Natural killer cell (primary cell): ENCODE measurements at regions not wholly inside any gene's neighbourhood (a gene's known extent, or its start where the extent isn't known, plus 50 kb on each side); places are given as distances from the start of the nearest gene placed in this dataset.

Experiments
- ATAC-seq, 3 donors: fragments of 150-1000 bp in 2 of 3; fragments of 200-7000 bp in 1 of 3; cut with Tn5 transposase; 1 replicate in 1 of 3; 2 replicates in 2 of 3; pipeline ENCODE4 v1.10.0; 2021; ENCODE audit warnings: mild to moderate bottlenecking in 2 of 3, moderate library complexity in 2 of 3
- DNase-seq, 2 donors: peaks; one replicate each; pipeline versions ENCODE4 v3.0.0 to v3.0.0-alpha.2; 2013 to 2021; ENCODE audit warnings: mixed read lengths in 1 of 2
- H3K27ac ChIP-seq: one replicate; pipeline ENCODE4 v1.5.1; 2013; ENCODE audit warnings: mild to moderate bottlenecking, low read length
- H3K27me3 ChIP-seq: one replicate; pipeline ENCODE4 v1.6.1; 2013; ENCODE audit warnings: low read length; ENCODE audit not compliant: control insufficient read depth, insufficient read depth
- H3K36me3 ChIP-seq: one replicate; pipeline ENCODE4 v1.6.1; 2013; ENCODE audit warnings: low read length; ENCODE audit not compliant: control insufficient read depth, insufficient read depth
- H3K4me1 ChIP-seq: one replicate; pipeline ENCODE4 v1.6.1; 2013; ENCODE audit warnings: low read length; ENCODE audit not compliant: control insufficient read depth, insufficient read depth
- H3K4me3 ChIP-seq: one replicate; pipeline ENCODE4 v1.5.1; 2013; ENCODE audit warnings: low read length
- H3K9me3 ChIP-seq: one replicate; pipeline ENCODE4 v1.6.1; 2013; ENCODE audit warnings: low read length; ENCODE audit not compliant: control insufficient read depth, insufficient read depth
- H3K27ac Mint-ChIP-seq, 2 donors: one replicate each; pipeline ENCODE4 v1.8.0; 2022; ENCODE audit warnings: mild to moderate bottlenecking in 2 of 2, mixed read lengths in 2 of 2, moderate library complexity in 1 of 2
- H3K27me3 Mint-ChIP-seq, 2 donors: one replicate each; pipeline ENCODE4 v1.8.0; 2022; ENCODE audit warnings: low read depth in 2 of 2, mixed read lengths in 2 of 2
- H3K36me3 Mint-ChIP-seq: one replicate; pipeline ENCODE4 v1.8.0; 2022; ENCODE audit warnings: mixed read lengths
- H3K4me1 Mint-ChIP-seq, 2 donors: one replicate each; pipeline ENCODE4 v1.8.0; 2022; ENCODE audit warnings: mixed read lengths in 2 of 2
- H3K4me3 Mint-ChIP-seq: one replicate; pipeline ENCODE4 v1.8.0; 2022; ENCODE audit warnings: mild to moderate bottlenecking, moderate library complexity, mixed read lengths
- H3K9me3 Mint-ChIP-seq, 2 donors: one replicate each; pipeline ENCODE4 v1.8.0; 2022; ENCODE audit warnings: mixed read lengths in 2 of 2
- WGBS: methylation state at CpG from one replicate; pipeline ENCODE4 v1.1.7; 2013; ENCODE audit warnings: missing lambda C conversion rate; ENCODE audit not compliant: insufficient coverage; 5-methylcytosine and 5-hydroxymethylcytosine counted together
- intact Hi-C: fragments of 100-400 bp; cut with micrococcal nuclease; formaldehyde crosslinking; loops from one replicate; pipeline ENCODE4 v1.14.2; 2022
- TF ChIP-seq, protein P1 (sequence below): fragments of 200-600 bp; IDR thresholded peaks from one replicate; pipeline ENCODE4 v1.8.0; 2022; ENCODE audit warnings: antibody characterized with exemption

DNA sequence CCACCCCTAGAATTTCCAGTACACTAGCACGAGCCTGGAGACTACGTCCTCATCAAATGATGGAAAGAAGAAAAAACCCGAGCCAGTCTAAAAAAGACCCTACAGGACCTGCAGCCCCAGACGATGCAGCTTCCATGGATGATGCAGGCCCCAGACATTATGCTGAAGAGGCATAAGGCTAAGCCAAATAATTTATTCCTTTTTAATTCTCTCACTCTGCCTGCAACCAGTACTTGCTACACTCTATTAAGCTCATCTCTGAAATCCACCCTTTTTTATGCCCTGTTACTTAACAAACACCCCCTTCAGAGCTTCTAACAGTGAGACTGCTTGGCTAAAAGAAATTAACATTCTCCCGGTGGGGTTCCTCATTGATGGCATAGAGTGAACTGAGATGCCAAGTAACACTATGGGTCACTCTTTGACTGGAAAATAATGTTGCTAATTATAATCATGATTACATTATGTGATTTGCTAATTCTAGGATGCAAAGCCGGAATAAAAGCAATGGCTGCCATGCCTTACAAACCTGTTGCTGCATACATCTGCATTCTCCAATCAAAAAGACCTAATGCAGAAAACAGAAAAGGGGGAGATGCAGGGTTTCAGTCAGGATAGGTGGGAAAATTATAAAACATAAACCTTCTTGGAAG is 1462.4 kb downstream of the UQCRFS1 start:
- Mint-ChIP-seq H3K36me3 (peaks cover 9% of the 10 kb centered on the region), H3K4me3 (no peak overlapping the region), H3K27ac (no peak overlapping the region), H3K9me3 (peaks cover 4 to 7% of the 10 kb centered on the region in 2 donors), H3K27me3 (no peaks in the 10 kb centered on the region), H3K4me1 (peaks cover 5 to 9% of the 10 kb centered on the region in 2 donors)
- no peak overlapping the region for H3K27ac ChIP-seq
- no peaks in the 10 kb centered on the region for H3K4me1 ChIP-seq
- DNase-seq, result no peak
- no peak overlapping the region for H3K4me3 ChIP-seq
- peaks cover 26% of the 10 kb centered on the region for H3K9me3 ChIP-seq
- whole genome bisulfite sequencing, result 88% methylated on average over 6 of the region's 6 CpGs
- intact Hi-C loops, result no loop called here
- no peaks in the 10 kb centered on the region for H3K27me3 ChIP-seq
- TF ChIP-seq, protein P1, sequence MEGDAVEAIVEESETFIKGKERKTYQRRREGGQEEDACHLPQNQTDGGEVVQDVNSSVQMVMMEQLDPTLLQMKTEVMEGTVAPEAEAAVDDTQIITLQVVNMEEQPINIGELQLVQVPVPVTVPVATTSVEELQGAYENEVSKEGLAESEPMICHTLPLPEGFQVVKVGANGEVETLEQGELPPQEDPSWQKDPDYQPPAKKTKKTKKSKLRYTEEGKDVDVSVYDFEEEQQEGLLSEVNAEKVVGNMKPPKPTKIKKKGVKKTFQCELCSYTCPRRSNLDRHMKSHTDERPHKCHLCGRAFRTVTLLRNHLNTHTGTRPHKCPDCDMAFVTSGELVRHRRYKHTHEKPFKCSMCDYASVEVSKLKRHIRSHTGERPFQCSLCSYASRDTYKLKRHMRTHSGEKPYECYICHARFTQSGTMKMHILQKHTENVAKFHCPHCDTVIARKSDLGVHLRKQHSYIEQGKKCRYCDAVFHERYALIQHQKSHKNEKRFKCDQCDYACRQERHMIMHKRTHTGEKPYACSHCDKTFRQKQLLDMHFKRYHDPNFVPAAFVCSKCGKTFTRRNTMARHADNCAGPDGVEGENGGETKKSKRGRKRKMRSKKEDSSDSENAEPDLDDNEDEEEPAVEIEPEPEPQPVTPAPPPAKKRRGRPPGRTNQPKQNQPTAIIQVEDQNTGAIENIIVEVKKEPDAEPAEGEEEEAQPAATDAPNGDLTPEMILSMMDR, result no peak
- H3K36me3 ChIP-seq, result no peaks in the 10 kb centered on the region
- ATAC-seq, result no peak

DNA sequence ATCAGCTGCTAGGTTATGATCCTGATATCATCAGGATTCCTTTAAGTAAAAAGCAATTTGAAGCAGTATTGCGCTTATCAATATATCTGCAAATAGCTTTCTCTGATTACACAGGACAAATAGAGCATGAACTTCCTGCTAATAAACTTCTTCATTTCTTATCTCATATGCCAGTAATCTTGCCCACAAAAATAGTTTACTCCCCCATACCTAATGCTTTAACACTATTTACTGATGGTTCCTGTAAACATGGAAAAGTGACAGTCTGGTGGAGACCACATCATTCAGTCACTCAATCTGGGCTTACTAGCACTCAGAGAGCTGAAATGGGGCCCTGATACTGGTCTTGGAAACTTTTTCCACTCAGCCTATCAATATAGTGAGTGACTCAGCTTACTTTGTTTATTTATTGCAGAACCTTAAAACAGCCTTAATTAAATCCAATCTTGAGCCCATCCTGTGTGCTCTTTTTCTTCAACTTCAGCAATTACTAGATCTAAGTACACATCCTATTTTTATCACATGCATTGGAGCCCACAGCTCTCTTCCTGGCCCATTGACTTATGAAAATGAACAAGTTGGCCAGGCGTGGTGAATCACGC is 1464.3 kb downstream of the UQCRFS1 start:
- Mint-ChIP-seq H3K27ac (no peak overlapping the region), H3K27me3 (no peaks in the 10 kb centered on the region), H3K9me3 (peaks cover 4 to 7% of the 10 kb centered on the region in 2 donors), H3K4me3 (no peak overlapping the region), H3K36me3 (peaks cover 17% of the 10 kb centered on the region), H3K4me1 (peaks cover 5 to 9% of the 10 kb centered on the region in 2 donors)
- Histone ChIP-seq H3K9me3 (peaks cover 31% of the 10 kb centered on the region), H3K36me3 (no peaks in the 10 kb centered on the region), H3K27ac (no peak overlapping the region), H3K4me1 (no peaks in the 10 kb centered on the region), H3K27me3 (no peaks in the 10 kb centered on the region), H3K4me3 (no peak overlapping the region)
- ATAC-seq, result no peak
- intact Hi-C loops, result no loop called here
- no peak for DNase-seq
- WGBS, result 98% methylated on average over 3 of the region's 3 CpGs
- TF ChIP-seq, protein P1, result no peak

DNA sequence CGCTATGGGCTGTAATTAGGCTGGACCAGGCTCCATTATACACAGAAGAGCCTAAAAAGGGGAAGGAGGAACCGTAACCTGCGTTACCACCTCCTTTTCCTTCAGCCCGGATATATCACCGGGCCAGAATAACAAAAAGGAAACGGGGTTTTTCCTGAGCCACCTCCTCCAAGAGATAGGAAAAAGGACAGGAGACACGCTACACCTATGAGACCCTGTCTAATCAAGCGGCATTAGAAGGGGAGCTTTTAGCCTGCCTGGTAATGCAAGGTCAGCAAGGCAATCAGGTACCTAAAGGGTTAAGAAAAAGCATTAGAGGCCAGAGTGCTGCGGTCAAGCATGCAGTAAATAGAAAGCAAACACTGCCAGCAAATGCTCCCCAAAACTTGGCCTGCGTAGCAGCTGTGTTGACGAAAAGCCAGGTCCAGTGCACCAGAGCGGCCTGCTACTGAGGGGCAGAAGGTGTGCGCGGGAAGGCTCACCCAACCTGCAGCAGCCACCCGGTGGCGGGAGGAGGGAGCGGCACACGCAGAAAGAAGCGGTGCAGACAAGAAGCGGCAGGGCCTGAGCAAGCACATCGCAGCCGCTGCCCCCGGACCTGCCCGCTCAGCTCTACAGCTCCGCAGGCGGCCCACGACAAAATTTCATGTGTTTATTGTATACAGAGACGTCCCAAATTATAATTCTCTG is 1466.1 kb downstream of the UQCRFS1 start:
- Mint-ChIP-seq H3K36me3 (peaks cover 23% of the 10 kb centered on the region), H3K27me3 (no peaks in the 10 kb centered on the region), H3K27ac (no peak overlapping the region), H3K4me3 (no peak overlapping the region), H3K9me3 (peaks cover 4 to 11% of the 10 kb centered on the region in 2 donors), H3K4me1 (peaks cover 5 to 9% of the 10 kb centered on the region in 2 donors)
- ATAC-seq, result no peak
- Histone ChIP-seq H3K4me1 (no peaks in the 10 kb centered on the region), H3K4me3 (no peak overlapping the region), H3K27ac (no peak overlapping the region), H3K9me3 (peaks cover 18% of the 10 kb centered on the region), H3K36me3 (no peaks in the 10 kb centered on the region), H3K27me3 (no peaks in the 10 kb centered on the region)
- TF ChIP-seq, protein P1, result no peak
- DNase-seq, result peak in 1 of 2 donors; percentile 2
- WGBS, result 32% methylated on average over 25 of the region's 28 CpGs
- intact Hi-C loops, result no loop called here
